Thyroid gland (tissue), 4 donors: ENCODE measurements at regions not wholly inside any gene's neighbourhood (a gene's known extent, or its start where the extent isn't known, plus 50 kb on each side); places are given as distances from the start of the nearest gene placed in this dataset.

Experiments
- CTCF ChIP-seq, 6 experiments: fragments of 200-600 bp in 3 of 6; fragments of 450-650 bp in 3 of 6; sonication (generic) in 3 of 6; IDR thresholded peaks; one replicate each; pipeline ENCODE4 v1.5.1; 2016 to 2019; ENCODE audit warnings: antibody characterized with exemption in 6 of 6, mild to moderate bottlenecking in 2 of 6, inconsistent platforms in 1 of 6, moderate library complexity in 1 of 6
- POLR2A ChIP-seq, 2 donors: fragments of 450-650 bp; IDR thresholded peaks; one replicate each; pipeline ENCODE4 v1.6.1; 2017; ENCODE audit warnings: antibody characterized with exemption in 2 of 2, mild to moderate bottlenecking in 2 of 2, moderate library complexity in 1 of 2

- TF ChIP-seq CTCF (IDR thresholded peaks at IDR 0.05), result no peak
- TF ChIP-seq POLR2A (IDR thresholded peaks at IDR 0.05), result no peak
These were observed 1028.7 kb downstream of the XPNPEP1 start for GRCh38 chr10:108894402-108895301.
